BLaER1 (cell line): ENCODE measurements at regions not wholly inside any gene's neighbourhood (a gene's known extent, or its start where the extent isn't known, plus 50 kb on each side); places are given as distances from the start of the nearest gene placed in this dataset.
A peak's percentile ranks its signal among the peaks of the same experiment; 100 is the strongest.

Experiments
- H3K27ac ChIP-seq: shearing (Covaris generic); formaldehyde crosslinking; 2 replicates; pipeline ENCODE4 v1.8.1; 2022
- H3K27me3 ChIP-seq: shearing (Covaris generic); formaldehyde crosslinking; 2 replicates; pipeline ENCODE4 v1.8.1; 2022
- H3K36me3 ChIP-seq: shearing (Covaris generic); formaldehyde crosslinking; 2 replicates; pipeline ENCODE4 v1.8.1; 2022
- H3K4me1 ChIP-seq: shearing (Covaris generic); formaldehyde crosslinking; 2 replicates; pipeline ENCODE4 v1.8.1; 2022
- H3K4me2 ChIP-seq: shearing (Covaris generic); formaldehyde crosslinking; 2 replicates; pipeline ENCODE4 v1.8.1; 2022
- H3K4me3 ChIP-seq: shearing (Covaris generic); formaldehyde crosslinking; 2 replicates; pipeline ENCODE4 v1.8.1; 2022
- H3K9ac ChIP-seq: shearing (Covaris generic); formaldehyde crosslinking; 2 replicates; pipeline ENCODE4 v1.8.1; 2022
- H3K9me3 ChIP-seq: shearing (Covaris generic); formaldehyde crosslinking; 2 replicates; pipeline ENCODE4 v1.8.1; 2022
- H4K20me1 ChIP-seq: shearing (Covaris generic); formaldehyde crosslinking; 2 replicates; pipeline ENCODE4 v1.8.1; 2022
- Cebpa-rat ChIP-seq: shearing (Covaris generic); IDR thresholded peaks from 2 replicates; pipeline ENCODE4 v1.8.1; 2022

GRCh38 chr21:38556390-38556789 is 58.1 kb upstream of the ERG start:
- Histone ChIP-seq H3K4me1 (no peaks in the 10 kb centered on the region), H3K9me3 (no peaks in the 10 kb centered on the region), H3K4me2 (no peak overlapping the region), H4K20me1 (no peaks in the 10 kb centered on the region), H3K9ac (no peak overlapping the region), H3K36me3 (no peaks in the 10 kb centered on the region), H3K4me3 (no peak overlapping the region), H3K27me3 (no peaks in the 10 kb centered on the region), H3K27ac (no peak overlapping the region)
- no peak for TF ChIP-seq Cebpa-rat

- Histone ChIP-seq H3K4me3 (no peak overlapping the region), H3K4me1 (peaks cover 8% of the 10 kb centered on the region), H3K9ac (no peak overlapping the region), H3K9me3 (peaks cover 5% of the 10 kb centered on the region; the same call in 1 of the 2 replicates), H3K27ac (no peak overlapping the region), H3K27me3 (no peaks in the 10 kb centered on the region), H3K36me3 (no peaks in the 10 kb centered on the region), H3K4me2 (no peak overlapping the region), H4K20me1 (no peaks in the 10 kb centered on the region)
- no peak for TF ChIP-seq Cebpa-rat
Observed at GRCh38 chr21:38561205-38561604, 62.9 kb upstream of the ERG start.

GRCh38 chr21:38561613-38562581 is 63.6 kb upstream of the ERG start:
- H3K27ac ChIP-seq = no peak overlapping the region
- peaks cover 15% of the 10 kb centered on the region for H3K4me1 ChIP-seq
- no peaks in the 10 kb centered on the region for H3K36me3 ChIP-seq
- TF ChIP-seq Cebpa-rat = no peak
- H3K9me3 ChIP-seq = peaks cover 5% of the 10 kb centered on the region; the same call in 1 of the 2 replicates
- no peak overlapping the region for H3K4me2 ChIP-seq
- H3K9ac ChIP-seq = no peak overlapping the region
- H3K27me3 ChIP-seq = no peaks in the 10 kb centered on the region
- H3K4me3 ChIP-seq = no peak overlapping the region
- no peaks in the 10 kb centered on the region for H4K20me1 ChIP-seq

- H3K4me3 ChIP-seq = peak overlapping the region; percentile 60
Observed at GRCh38 chr21:38567335-38567969, 69.2 kb upstream of the ERG start.

GRCh38 chr21:38567970-38568360 is 69.7 kb upstream of the ERG start:
- Histone ChIP-seq H3K27ac (no peak overlapping the region; the same call in 1 of the 2 replicates), H3K4me1 (peaks cover 34% of the 10 kb centered on the region), H3K27me3 (no peaks in the 10 kb centered on the region), H4K20me1 (no peaks in the 10 kb centered on the region), H3K4me3 (peak overlapping the region; percentile 60), H3K9me3 (peaks cover 5% of the 10 kb centered on the region; the same call in 1 of the 2 replicates), H3K36me3 (no peaks in the 10 kb centered on the region), H3K4me2 (peak overlapping the region; percentile 90), H3K9ac (peak overlapping the region; percentile 64)
- TF ChIP-seq Cebpa-rat = no peak

More at GRCh38 chr21:38567335-38567969, 69.2 kb upstream of the ERG start:
- H3K36me3 ChIP-seq = no peaks in the 10 kb centered on the region
- H3K9me3 ChIP-seq = peaks cover 5% of the 10 kb centered on the region; the same call in 1 of the 2 replicates
- H3K4me2 ChIP-seq = peak overlapping the region; percentile 90
- H3K9ac ChIP-seq = peak overlapping the region; percentile 64
- H3K4me1 ChIP-seq = peaks cover 34% of the 10 kb centered on the region
- H3K27me3 ChIP-seq = no peaks in the 10 kb centered on the region
- H3K27ac ChIP-seq = peak overlapping the region; percentile 25; the same call in 1 of the 2 replicates
- TF ChIP-seq Cebpa-rat = no peak
- no peaks in the 10 kb centered on the region for H4K20me1 ChIP-seq

GRCh38 chr21:38569733-38570132 is 71.5 kb upstream of the ERG start:
- H4K20me1 ChIP-seq = no peaks in the 10 kb centered on the region
- no peak overlapping the region for H3K9ac ChIP-seq
- H3K9me3 ChIP-seq = peaks cover 5% of the 10 kb centered on the region; the same call in 1 of the 2 replicates
- H3K27me3 ChIP-seq = no peaks in the 10 kb centered on the region
- no peak overlapping the region for H3K4me3 ChIP-seq
- H3K4me1 ChIP-seq = peaks cover 34% of the 10 kb centered on the region
- H3K36me3 ChIP-seq = no peaks in the 10 kb centered on the region
- no peak overlapping the region for H3K4me2 ChIP-seq
- no peak for TF ChIP-seq Cebpa-rat
- H3K27ac ChIP-seq = no peak overlapping the region

GRCh38 chr21:38570596-38570995 is 72.3 kb upstream of the ERG start:
- H3K4me1 ChIP-seq = peaks cover 31% of the 10 kb centered on the region
- peaks cover 1% of the 10 kb centered on the region; the same call in 1 of the 2 replicates for H3K9me3 ChIP-seq
- no peak overlapping the region for H3K4me3 ChIP-seq
- H4K20me1 ChIP-seq = no peaks in the 10 kb centered on the region
- no peaks in the 10 kb centered on the region for H3K36me3 ChIP-seq
- H3K27ac ChIP-seq = no peak overlapping the region
- TF ChIP-seq Cebpa-rat = no peak
- H3K9ac ChIP-seq = no peak overlapping the region
- no peaks in the 10 kb centered on the region for H3K27me3 ChIP-seq
- H3K4me2 ChIP-seq = no peak overlapping the region

GRCh38 chr21:38574895-38575575 is 76.8 kb upstream of the ERG start:
- Histone ChIP-seq H3K27me3 (no peaks in the 10 kb centered on the region), H3K36me3 (no peaks in the 10 kb centered on the region), H3K4me3 (no peak overlapping the region), H3K9ac (no peak overlapping the region), H3K27ac (no peak overlapping the region), H4K20me1 (no peaks in the 10 kb centered on the region), H3K9me3 (no peaks in the 10 kb centered on the region), H3K4me2 (no peak overlapping the region), H3K4me1 (peaks cover 8% of the 10 kb centered on the region; the same call in 1 of the 2 replicates)
- no peak for TF ChIP-seq Cebpa-rat

- Histone ChIP-seq H3K4me3 (no peak overlapping the region), H3K4me1 (peaks cover 8% of the 10 kb centered on the region; the same call in 1 of the 2 replicates), H4K20me1 (no peaks in the 10 kb centered on the region), H3K9me3 (no peaks in the 10 kb centered on the region), H3K36me3 (no peaks in the 10 kb centered on the region), H3K4me2 (no peak overlapping the region), H3K27me3 (no peaks in the 10 kb centered on the region), H3K27ac (no peak overlapping the region), H3K9ac (no peak overlapping the region)
- TF ChIP-seq Cebpa-rat = no peak
Observed at GRCh38 chr21:38577887-38578286, 79.6 kb upstream of the ERG start.
